ENCODE measurements at regions not wholly inside any gene's neighbourhood (a gene's known extent, or its start where the extent isn't known, plus 50 kb on each side); places are given as distances from the start of the nearest gene placed in this dataset.
"Not testable (repeated sequence)": the region's sequence is repeated elsewhere in the genome, so short reads cannot be mapped to it uniquely, and the experiment has no call there.

- H3K4me1 Mint-ChIP-seq; H3K27me3 Mint-ChIP-seq; H3K9me3 Mint-ChIP-seq; H3K9me3 ChIP-seq (ENCODE audit: control insufficient read depth in 2 of 3, low read length in 3 of 3); DNase-seq; intact Hi-C loops (cut with micrococcal nuclease); POLR2A ChIA-PET; H3K27ac Mint-ChIP-seq; ATAC-seq; H3K4me3 Mint-ChIP-seq; H3K36me3 ChIP-seq (ENCODE audit: control insufficient read depth in 2 of 3, insufficient read depth in 3 of 3, low read length in 3 of 3); H3K4me3 ChIP-seq (ENCODE audit: low read length); H3K36me3 Mint-ChIP-seq; H3K4me1 ChIP-seq (ENCODE audit: control insufficient read depth in 2 of 2, insufficient read depth in 2 of 2, low read length in 2 of 2); H3K27ac ChIP-seq (ENCODE audit: low read depth, low read length); CTCF ChIA-PET; H3K27me3 ChIP-seq (ENCODE audit: control insufficient read depth in 2 of 2, insufficient read depth in 2 of 2, low read length in 2 of 2): not testable (repeated sequence)
Measured at GRCh38 chr1:149213673-149214072, 110.3 kb upstream of the NBPF9 start.

- DNase-seq; H3K27me3 Mint-ChIP-seq; H3K4me3 ChIP-seq (ENCODE audit: low read length); H3K36me3 ChIP-seq (ENCODE audit: control insufficient read depth in 2 of 3, insufficient read depth in 3 of 3, low read length in 3 of 3); H3K4me1 ChIP-seq (ENCODE audit: control insufficient read depth in 2 of 2, insufficient read depth in 2 of 2, low read length in 2 of 2); H3K4me1 Mint-ChIP-seq; H3K9me3 ChIP-seq (ENCODE audit: control insufficient read depth in 2 of 3, low read length in 3 of 3); H3K27me3 ChIP-seq (ENCODE audit: control insufficient read depth in 2 of 2, insufficient read depth in 2 of 2, low read length in 2 of 2); intact Hi-C loops (cut with micrococcal nuclease); CTCF ChIA-PET; POLR2A ChIA-PET; H3K27ac Mint-ChIP-seq; H3K36me3 Mint-ChIP-seq; H3K9me3 Mint-ChIP-seq; H3K27ac ChIP-seq (ENCODE audit: low read depth, low read length); H3K4me3 Mint-ChIP-seq: not testable (repeated sequence)
- ATAC-seq = peak; percentile 45
Measured at GRCh38 chr1:149218080-149218988, 115.0 kb upstream of the NBPF9 start.

- H3K27ac ChIP-seq (ENCODE audit: low read depth, low read length); H3K36me3 ChIP-seq (ENCODE audit: control insufficient read depth in 2 of 3, insufficient read depth in 3 of 3, low read length in 3 of 3); ATAC-seq; H3K27ac Mint-ChIP-seq; POLR2A ChIA-PET; H3K27me3 Mint-ChIP-seq; H3K9me3 ChIP-seq (ENCODE audit: control insufficient read depth in 2 of 3, low read length in 3 of 3); H3K4me3 ChIP-seq (ENCODE audit: low read length); H3K4me3 Mint-ChIP-seq; H3K4me1 Mint-ChIP-seq; intact Hi-C loops (cut with micrococcal nuclease); H3K9me3 Mint-ChIP-seq; CTCF ChIA-PET; H3K27me3 ChIP-seq (ENCODE audit: control insufficient read depth in 2 of 2, insufficient read depth in 2 of 2, low read length in 2 of 2); H3K4me1 ChIP-seq (ENCODE audit: control insufficient read depth in 2 of 2, insufficient read depth in 2 of 2, low read length in 2 of 2); DNase-seq; H3K36me3 Mint-ChIP-seq: not testable (repeated sequence)
Measured at GRCh38 chr1:149219539-149219938, 116.2 kb upstream of the NBPF9 start.

DNA sequence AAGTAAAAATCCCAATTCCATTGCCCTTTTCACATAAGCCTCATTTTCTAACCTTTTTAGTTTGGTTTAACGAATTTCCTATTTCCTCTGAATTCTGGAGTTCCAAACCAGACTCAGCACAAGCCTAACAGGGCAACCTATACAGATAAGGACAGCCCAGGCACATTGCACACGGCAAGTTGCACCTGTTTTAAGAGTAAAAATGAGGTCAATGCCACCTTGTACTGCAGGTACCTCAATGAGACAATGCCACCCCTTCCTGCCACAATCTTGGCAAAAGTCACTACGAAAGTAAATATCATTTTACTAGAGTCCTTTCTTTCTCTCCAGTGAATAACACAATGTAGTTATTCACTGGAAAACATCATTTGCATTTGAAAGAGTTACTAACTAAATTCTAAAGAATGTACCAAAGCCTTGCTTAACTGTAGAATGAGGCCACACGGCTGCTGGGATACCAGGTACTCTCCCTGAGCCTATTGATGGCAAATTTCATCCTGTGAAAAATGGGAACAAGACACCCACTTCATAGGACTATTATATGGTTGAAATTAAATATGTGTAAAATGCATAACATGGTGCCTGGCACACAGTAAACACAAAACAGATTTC lies 117.2 kb upstream of the NBPF9 start:
- POLR2A ChIA-PET; ATAC-seq; intact Hi-C loops (cut with micrococcal nuclease): not testable (repeated sequence)

GRCh38 chr1:149227933-149228665 lies 124.7 kb upstream of the NBPF9 start:
- DNase-seq; H3K4me1 Mint-ChIP-seq; H3K4me3 ChIP-seq (ENCODE audit: low read length); H3K9me3 Mint-ChIP-seq; POLR2A ChIA-PET; H3K4me3 Mint-ChIP-seq; H3K36me3 Mint-ChIP-seq; CTCF ChIA-PET; H3K27ac ChIP-seq (ENCODE audit: low read depth, low read length); H3K9me3 ChIP-seq (ENCODE audit: control insufficient read depth in 2 of 3, low read length in 3 of 3); ATAC-seq; H3K27me3 Mint-ChIP-seq; H3K27me3 ChIP-seq (ENCODE audit: control insufficient read depth in 2 of 2, insufficient read depth in 2 of 2, low read length in 2 of 2); intact Hi-C loops (cut with micrococcal nuclease); H3K4me1 ChIP-seq (ENCODE audit: control insufficient read depth in 2 of 2, insufficient read depth in 2 of 2, low read length in 2 of 2); H3K36me3 ChIP-seq (ENCODE audit: control insufficient read depth in 2 of 3, insufficient read depth in 3 of 3, low read length in 3 of 3): not testable (repeated sequence)
- peak overlapping the region in 1 of 9 donors; percentile 63 for H3K27ac Mint-ChIP-seq

More for the DNA sequence above, 117.2 kb upstream of the NBPF9 start:
- H3K27ac ChIP-seq (ENCODE audit: low read depth, low read length); H3K4me3 ChIP-seq (ENCODE audit: low read length); H3K4me1 Mint-ChIP-seq; CTCF ChIA-PET; H3K36me3 ChIP-seq (ENCODE audit: control insufficient read depth in 2 of 3, insufficient read depth in 3 of 3, low read length in 3 of 3); H3K9me3 ChIP-seq (ENCODE audit: control insufficient read depth in 2 of 3, low read length in 3 of 3); H3K9me3 Mint-ChIP-seq; H3K27me3 ChIP-seq (ENCODE audit: control insufficient read depth in 2 of 2, insufficient read depth in 2 of 2, low read length in 2 of 2); H3K36me3 Mint-ChIP-seq; DNase-seq; H3K4me1 ChIP-seq (ENCODE audit: control insufficient read depth in 2 of 2, insufficient read depth in 2 of 2, low read length in 2 of 2); H3K27ac Mint-ChIP-seq; H3K4me3 Mint-ChIP-seq; H3K27me3 Mint-ChIP-seq: not testable (repeated sequence)

DNA sequence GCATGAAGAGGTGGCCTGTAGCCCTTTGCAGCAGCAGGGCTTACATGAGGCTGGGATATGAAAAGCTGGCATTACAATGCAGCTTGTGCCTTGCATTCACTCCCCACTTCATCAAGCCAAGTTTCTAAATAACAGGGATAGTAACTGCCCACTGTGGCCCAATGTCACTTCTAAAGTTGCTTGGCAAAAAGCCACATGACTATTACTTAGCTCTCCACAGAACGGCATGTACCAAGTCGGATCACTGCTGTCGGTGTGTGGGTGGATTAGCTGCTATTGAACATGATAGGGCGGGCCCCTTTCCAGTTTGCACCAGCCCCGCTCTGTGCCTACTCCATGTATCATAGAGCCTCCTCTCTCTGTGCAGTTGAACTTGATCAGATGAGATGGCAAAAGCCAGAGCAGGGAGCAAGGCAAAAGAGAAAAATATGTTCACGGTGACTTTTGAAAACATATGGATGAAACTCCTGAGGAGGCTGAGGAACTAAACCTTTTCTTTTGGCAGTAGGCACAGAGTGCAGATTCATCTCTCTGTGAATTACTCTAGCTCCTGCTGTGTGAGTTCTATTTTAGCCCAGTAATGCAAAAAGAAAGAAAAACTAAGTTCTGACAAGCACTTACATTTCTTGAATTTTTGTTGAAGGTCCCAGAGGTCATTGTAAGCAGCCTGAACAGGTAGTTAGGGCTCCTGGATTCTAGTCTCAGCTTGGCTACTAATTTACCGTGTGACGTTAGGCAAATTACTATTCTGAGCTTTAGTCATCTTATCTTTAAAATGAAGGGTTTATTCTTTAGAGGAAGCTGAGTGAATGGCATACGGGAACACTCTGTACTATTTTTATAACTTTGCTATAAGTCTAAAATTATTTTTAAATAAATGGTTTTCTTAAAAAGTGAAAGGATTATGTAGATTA lies 125.6 kb upstream of the NBPF9 start:
- H3K27ac Mint-ChIP-seq; H3K27ac ChIP-seq (ENCODE audit: low read depth, low read length); H3K4me3 ChIP-seq (ENCODE audit: low read length); H3K9me3 ChIP-seq (ENCODE audit: control insufficient read depth in 2 of 3, low read length in 3 of 3); H3K27me3 Mint-ChIP-seq; H3K36me3 ChIP-seq (ENCODE audit: control insufficient read depth in 2 of 3, insufficient read depth in 3 of 3, low read length in 3 of 3); H3K36me3 Mint-ChIP-seq; intact Hi-C loops (cut with micrococcal nuclease); CTCF ChIA-PET; H3K4me1 Mint-ChIP-seq; H3K4me3 Mint-ChIP-seq; POLR2A ChIA-PET; H3K9me3 Mint-ChIP-seq; H3K4me1 ChIP-seq (ENCODE audit: control insufficient read depth in 2 of 2, insufficient read depth in 2 of 2, low read length in 2 of 2); H3K27me3 ChIP-seq (ENCODE audit: control insufficient read depth in 2 of 2, insufficient read depth in 2 of 2, low read length in 2 of 2); DNase-seq: not testable (repeated sequence)
- ATAC-seq = peak; percentile 76

All from naive thymus-derived CD4-positive, alpha-beta T cell (primary cell).